H7 (cell line): ENCODE measurements at regions not wholly inside any gene's neighbourhood (a gene's known extent, or its start where the extent isn't known, plus 50 kb on each side); places are given as distances from the start of the nearest gene placed in this dataset.
A peak's percentile ranks its signal among the peaks of the same experiment; 100 is the strongest.
"Not testable (repeated sequence)": the region's sequence is repeated elsewhere in the genome, so short reads cannot be mapped to it uniquely, and the experiment has no call there.

Source experiments
- DNase-seq: peaks from one replicate; pipeline ENCODE4 v3.0.0; 2012
- H3K27me3 ChIP-seq: 2 replicates; pipeline ENCODE4 v1.6.0; 2011; ENCODE audit warnings: mild to moderate bottlenecking, low read length; ENCODE audit not compliant: control insufficient read depth, insufficient read depth
- H3K36me3 ChIP-seq: replicated peaks from 2 replicates; pipeline ENCODE4 v1.5.1; 2011; ENCODE audit warnings: low read length; ENCODE audit not compliant: control insufficient read depth, insufficient read depth
- H3K4me3 ChIP-seq: 2 replicates; pipeline ENCODE4 v1.5.1; 2011; ENCODE audit warnings: low read depth, mild to moderate bottlenecking, control low read depth, low read length, moderate library complexity; ENCODE audit not compliant: insufficient read depth

DNA sequence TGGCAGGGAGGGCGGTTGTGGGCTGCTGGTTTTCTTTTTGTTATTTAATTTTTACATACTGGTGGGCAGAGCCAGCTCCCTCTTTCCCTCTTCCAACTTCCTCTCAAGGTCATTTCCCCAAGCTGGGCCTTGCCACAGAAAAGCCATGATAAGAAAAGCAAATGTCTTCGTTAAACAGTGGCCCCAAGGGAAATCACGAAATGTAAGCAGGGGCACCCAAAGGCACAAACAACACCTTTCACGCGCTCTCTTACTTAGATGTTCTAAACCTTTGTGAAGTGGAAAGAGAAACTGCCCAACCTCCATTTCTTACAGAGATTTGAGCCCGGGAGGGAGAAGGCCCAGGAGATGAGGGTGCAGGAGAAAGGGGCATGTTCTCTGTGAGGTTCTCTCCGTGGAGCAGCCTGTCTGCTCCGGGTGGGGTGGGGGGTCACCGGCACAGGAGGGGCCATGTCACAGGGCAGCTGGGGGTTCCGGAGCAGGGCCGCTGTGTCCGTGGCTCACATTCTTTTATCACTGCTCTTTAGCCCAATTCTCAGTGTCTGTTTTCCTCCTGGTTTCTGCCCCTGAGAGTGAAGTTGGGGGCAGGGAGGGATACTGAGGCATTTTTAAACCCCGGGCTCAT, 190.7 kb upstream of the GATA6 start:
- DNase-seq = no peak
- H3K27me3 ChIP-seq = no peaks in the 10 kb centered on the region
- H3K4me3 ChIP-seq = no peak overlapping the region
- no peaks in the 10 kb centered on the region for H3K36me3 ChIP-seq

DNA sequence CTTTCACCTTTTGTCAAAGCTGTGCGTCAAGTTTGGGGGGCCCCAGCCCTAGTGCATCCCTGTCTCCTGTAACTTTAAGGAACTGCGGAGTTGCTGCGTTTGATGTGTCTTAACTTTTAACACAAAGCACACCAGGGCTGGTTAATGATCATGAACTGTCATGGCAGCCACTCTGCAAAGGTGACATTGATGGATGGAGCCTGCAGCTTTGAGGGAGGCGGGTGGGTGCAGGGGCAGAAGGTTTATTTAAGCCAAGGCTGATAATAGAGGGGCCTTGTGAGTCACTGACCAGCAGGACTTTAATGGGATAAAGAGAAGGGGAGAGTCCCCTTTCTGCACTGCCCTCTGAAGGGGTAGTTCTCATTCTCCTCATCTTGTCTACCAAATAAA, 190.2 kb upstream of the GATA6 start:
- no peak for DNase-seq
- Histone ChIP-seq H3K27me3 (no peaks in the 10 kb centered on the region), H3K36me3 (no peaks in the 10 kb centered on the region), H3K4me3 (no peak overlapping the region)

DNA sequence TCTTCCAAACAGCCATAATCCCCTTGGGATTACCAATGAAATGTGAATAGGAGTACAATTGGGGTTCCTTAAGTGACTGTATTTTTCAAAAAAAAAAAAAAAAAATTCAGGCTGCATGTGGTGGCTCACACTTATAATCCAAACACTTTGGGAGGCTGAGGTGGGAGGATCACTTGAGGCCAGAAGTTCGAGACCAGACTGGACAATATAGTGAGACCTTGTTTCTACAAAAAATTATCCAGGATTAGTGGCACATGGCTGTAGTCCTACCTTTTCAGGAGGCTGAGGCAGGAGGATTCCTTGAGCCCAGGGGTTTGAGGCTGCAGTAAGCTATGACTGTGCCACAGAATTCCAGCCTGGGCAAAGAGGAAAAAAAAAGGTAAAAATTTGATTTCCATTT, 189.6 kb upstream of the GATA6 start:
- H3K36me3 ChIP-seq = no peaks in the 10 kb centered on the region
- no peaks in the 10 kb centered on the region for H3K27me3 ChIP-seq
- H3K4me3 ChIP-seq = no peak overlapping the region
- no peak for DNase-seq

DNA sequence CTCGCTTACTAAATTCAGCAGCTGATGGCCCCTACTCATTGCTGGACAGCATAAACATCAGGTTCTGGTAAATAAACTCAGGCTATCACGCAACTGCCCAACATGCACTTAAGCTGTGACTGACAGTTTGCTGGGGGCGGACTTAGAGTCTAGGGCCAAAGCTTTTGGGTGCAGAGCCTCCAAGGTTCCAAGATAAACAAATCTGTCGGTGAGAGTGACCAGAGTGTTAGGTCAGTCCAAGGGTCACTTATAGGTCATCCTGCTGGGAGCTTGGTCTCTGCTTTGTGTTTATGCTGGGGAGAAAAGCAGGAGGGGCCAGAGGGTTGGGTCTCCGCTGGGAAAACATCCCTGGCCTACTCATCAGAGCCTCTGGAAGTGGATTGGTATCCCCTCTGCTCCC, 188.6 kb upstream of the GATA6 start:
- Histone ChIP-seq H3K4me3 (no peak overlapping the region), H3K36me3 (no peaks in the 10 kb centered on the region), H3K27me3 (no peaks in the 10 kb centered on the region)
- DNase-seq = no peak

- H3K36me3 ChIP-seq, H3K4me3 ChIP-seq, DNase-seq, H3K27me3 ChIP-seq: not testable (repeated sequence)
Measured at GRCh38 chr18:21981489-21981888, 187.9 kb upstream of the GATA6 start.

GRCh38 chr18:21991081-21991534, 178.3 kb upstream of the GATA6 start:
- Histone ChIP-seq H3K36me3 (no peaks in the 10 kb centered on the region), H3K27me3 (no peaks in the 10 kb centered on the region), H3K4me3 (no peak overlapping the region)
- DNase-seq = peak; percentile 18

GRCh38 chr18:21991886-21992285, 177.5 kb upstream of the GATA6 start:
- Histone ChIP-seq H3K36me3 (no peaks in the 10 kb centered on the region), H3K4me3 (no peak overlapping the region)
- DNase-seq = no peak

GRCh38 chr18:21996351-21996826, 173.0 kb upstream of the GATA6 start:
- DNase-seq = no peak
- Histone ChIP-seq H3K4me3 (no peak overlapping the region), H3K36me3 (no peaks in the 10 kb centered on the region), H3K27me3 (no peaks in the 10 kb centered on the region)

More at GRCh38 chr18:21991886-21992285, 177.5 kb upstream of the GATA6 start:
- H3K27me3 ChIP-seq = no peaks in the 10 kb centered on the region

- peak; percentile 71 for DNase-seq
- no peak overlapping the region for H3K4me3 ChIP-seq
- no peaks in the 10 kb centered on the region for H3K27me3 ChIP-seq
- H3K36me3 ChIP-seq = no peaks in the 10 kb centered on the region
Measured at GRCh38 chr18:21997207-21998143, 171.9 kb upstream of the GATA6 start.

DNA sequence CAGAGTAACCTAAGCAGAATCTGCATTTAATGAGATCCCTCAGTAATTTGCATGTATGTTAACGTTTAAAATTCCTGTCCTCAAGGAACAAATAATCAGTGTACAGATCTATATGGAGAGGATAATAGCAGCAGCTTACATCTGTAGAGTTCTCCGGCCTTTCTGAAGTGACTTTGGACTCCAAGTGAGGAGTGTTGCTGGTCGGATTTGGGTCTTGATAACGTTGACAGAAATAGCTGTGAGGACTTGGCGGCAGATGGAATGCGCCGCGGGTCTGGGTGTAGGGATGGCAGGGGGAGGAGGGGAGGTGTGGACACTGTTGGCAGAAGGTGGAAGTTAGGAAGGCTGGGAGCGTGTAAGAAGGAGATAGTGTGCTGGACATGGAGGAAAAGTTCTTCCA, 170.9 kb upstream of the GATA6 start:
- Histone ChIP-seq H3K27me3 (no peaks in the 10 kb centered on the region), H3K4me3 (no peak overlapping the region), H3K36me3 (no peaks in the 10 kb centered on the region)
- no peak for DNase-seq

DNA sequence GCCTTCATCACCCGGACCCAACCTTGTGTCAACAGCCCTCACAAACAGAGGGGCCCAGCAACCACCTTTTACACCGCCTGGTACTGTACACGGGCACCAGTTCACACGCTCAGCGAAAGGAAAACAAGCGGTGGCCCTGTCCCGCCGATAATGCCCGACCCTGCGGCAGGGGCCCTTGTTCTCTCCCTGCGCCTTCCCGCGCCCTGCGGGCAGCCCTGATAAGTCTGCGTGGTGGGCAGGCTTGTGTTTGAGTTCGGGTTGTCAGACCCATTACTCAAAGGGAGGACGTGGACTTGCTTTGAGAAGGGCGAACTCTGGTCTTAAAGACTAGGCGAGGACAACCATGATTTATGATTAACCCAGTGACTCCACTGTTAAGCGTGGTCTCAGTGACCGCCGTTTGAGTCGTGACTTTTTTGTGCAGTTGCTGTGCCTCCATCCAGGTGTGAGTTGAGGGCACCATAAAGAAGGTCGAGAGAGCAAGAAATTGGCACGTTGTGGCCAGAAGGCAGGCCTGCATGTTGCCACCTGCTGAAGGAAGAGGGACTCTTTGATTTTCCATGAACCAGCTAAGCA, 167.4 kb upstream of the GATA6 start:
- Histone ChIP-seq H3K27me3 (no peaks in the 10 kb centered on the region), H3K36me3 (no peaks in the 10 kb centered on the region), H3K4me3 (no peak overlapping the region)
- DNase-seq = no peak

DNA sequence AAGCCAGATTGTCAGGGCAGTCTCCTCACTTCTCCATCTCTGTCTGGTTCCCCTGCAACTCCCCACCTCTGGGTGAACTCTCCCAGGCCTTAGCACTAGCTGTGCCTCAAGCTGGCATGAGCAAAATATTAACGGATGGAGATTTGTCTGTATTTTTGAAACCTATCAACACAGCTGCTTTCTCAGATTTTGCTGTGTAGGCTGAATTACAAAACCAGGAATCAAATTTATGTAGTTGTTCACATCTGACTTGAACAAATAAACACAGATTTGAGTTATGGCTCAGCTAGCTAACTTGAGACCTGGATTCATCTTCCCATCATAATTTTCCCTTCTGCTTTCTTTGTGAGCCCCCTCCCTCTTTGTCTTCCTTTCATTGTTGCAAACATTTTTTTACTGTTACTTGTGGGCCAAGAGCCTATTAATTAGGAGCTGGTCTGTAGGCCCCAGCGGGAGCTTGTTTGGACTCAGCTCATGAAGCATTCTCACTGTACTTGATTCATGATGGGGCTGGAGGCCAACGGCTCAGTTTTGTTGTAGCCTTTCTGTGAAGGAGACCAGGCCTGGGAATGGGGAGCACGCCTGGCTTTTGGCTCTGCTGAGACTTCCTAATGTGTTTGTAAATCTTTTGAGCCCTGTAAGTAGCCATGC, 164.1 kb upstream of the GATA6 start:
- Histone ChIP-seq H3K27me3 (no peaks in the 10 kb centered on the region), H3K36me3 (no peaks in the 10 kb centered on the region), H3K4me3 (no peak overlapping the region)
- no peak for DNase-seq

- no peak for DNase-seq
- no peak overlapping the region for H3K4me3 ChIP-seq
- no peaks in the 10 kb centered on the region for H3K27me3 ChIP-seq
- H3K36me3 ChIP-seq = no peaks in the 10 kb centered on the region
Measured at GRCh38 chr18:22006458-22006857, 162.9 kb upstream of the GATA6 start.

DNA sequence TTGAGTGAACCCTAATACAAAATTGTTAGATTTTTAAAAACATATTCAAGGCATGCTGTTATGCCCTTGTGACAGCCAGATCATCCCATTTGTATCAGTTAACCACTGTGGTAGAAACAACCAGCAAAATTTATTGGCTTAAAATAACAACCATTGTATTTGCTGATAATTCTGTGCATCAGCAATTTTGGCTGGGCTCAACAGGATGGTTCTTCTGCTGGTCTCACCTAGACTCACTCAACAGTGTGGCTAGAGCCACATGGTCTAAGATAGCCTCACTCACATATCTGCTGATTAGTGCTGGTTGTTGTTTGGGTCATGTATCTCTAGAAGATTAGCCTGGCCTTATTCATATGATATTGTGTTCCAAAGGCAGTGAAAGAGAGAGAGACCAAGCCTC, 160.1 kb upstream of the GATA6 start:
- H3K27me3 ChIP-seq = no peaks in the 10 kb centered on the region
- no peak overlapping the region for H3K4me3 ChIP-seq
- H3K36me3 ChIP-seq = no peaks in the 10 kb centered on the region
- DNase-seq = no peak
